Adrenal gland (tissue), 9 donors: ENCODE measurements at regions not wholly inside any gene's neighbourhood (a gene's known extent, or its start where the extent isn't known, plus 50 kb on each side); places are given as distances from the start of the nearest gene placed in this dataset.

Source experiments
- DNase-seq, 7 donors: peaks; one replicate each; pipeline ENCODE4 v3.0.0-alpha.2; 2019 to 2020
- H3K27ac ChIP-seq, 5 donors: fragments of 200-600 bp; sonication (generic) in 4 of 5; 1 replicate in 3 of 5; 2 replicates in 2 of 5; pipeline versions ENCODE4 v1.5.1 to v1.8.0; 2016 to 2020; ENCODE audit warnings: mild to moderate bottlenecking in 1 of 5
- H3K27me3 ChIP-seq: fragments of 200-600 bp; 2 replicates; pipeline ENCODE4 v1.8.0; 2021
- H3K36me3 ChIP-seq, 2 donors: fragments of 200-600 bp; replicated peaks in 1 of 2; 1 replicate in 1 of 2; 2 replicates in 1 of 2; pipeline versions ENCODE4 v1.5.1 to v1.8.0; 2018 to 2022
- H3K4me1 ChIP-seq, 2 donors: fragments of 200-600 bp; replicated peaks in 1 of 2; 1 replicate in 1 of 2; 2 replicates in 1 of 2; pipeline versions ENCODE4 v1.5.1 to v1.8.0; 2018 to 2021
- H3K4me3 ChIP-seq, 4 donors: fragments of 200-600 bp; sonication (generic) in 3 of 4; one replicate each; pipeline ENCODE4 v1.5.1; 2016 to 2018
- H3K9me3 ChIP-seq, 3 donors: fragments of 200-600 bp; sonication (generic) in 1 of 3; replicated peaks in 1 of 3; 1 replicate in 2 of 3; 2 replicates in 1 of 3; pipeline versions ENCODE4 v1.5.1 to v1.8.0; 2016 to 2021
- POLR2A ChIP-seq, 2 donors: fragments of 450-650 bp; IDR thresholded peaks; one replicate each; pipeline ENCODE4 v1.6.1; 2017; ENCODE audit warnings: antibody characterized with exemption in 2 of 2, mild to moderate bottlenecking in 2 of 2, moderate library complexity in 1 of 2
- WGBS, 4 donors: extraction: QIAGEN DNeasy Blood & Tissue Kit in 2 of 4; methylation state at CpG; one replicate each; pipeline versions ENCODE4 v1.1.5 to v1.1.7; 2013 to 2017; 5-methylcytosine and 5-hydroxymethylcytosine counted together
- intact Hi-C, 2 donors: fragments of 100-400 bp; cut with DNase I; formaldehyde crosslinking; loops; one replicate each; pipeline versions ENCODE4 v1.14.1 to v1.15.0; 2022 to 2023
- TF ChIP-seq, protein P1 (sequence below), 6 experiments: fragments of 450-650 bp in 4 of 6; fragments of 200-600 bp in 2 of 6; sonication (generic) in 1 of 6; IDR thresholded peaks; 1 replicate in 5 of 6; 2 replicates in 1 of 6; pipeline versions ENCODE4 v1.5.1 to v1.8.0; 2016 to 2021; ENCODE audit warnings: antibody characterized with exemption in 6 of 6, mild to moderate bottlenecking in 2 of 6, moderate library complexity in 1 of 6
- donor health status: healthy with polysubstance abuse.
- donor health status: Bipolar disorder and iron deficiency.
- donor health status: DM: yes; HTN: yes; CAD: no.
- donor health status: DM: no; HTN: no; CAD: no.
- donor health status: DM: no; HTN: no; CAD: no.

DNA sequence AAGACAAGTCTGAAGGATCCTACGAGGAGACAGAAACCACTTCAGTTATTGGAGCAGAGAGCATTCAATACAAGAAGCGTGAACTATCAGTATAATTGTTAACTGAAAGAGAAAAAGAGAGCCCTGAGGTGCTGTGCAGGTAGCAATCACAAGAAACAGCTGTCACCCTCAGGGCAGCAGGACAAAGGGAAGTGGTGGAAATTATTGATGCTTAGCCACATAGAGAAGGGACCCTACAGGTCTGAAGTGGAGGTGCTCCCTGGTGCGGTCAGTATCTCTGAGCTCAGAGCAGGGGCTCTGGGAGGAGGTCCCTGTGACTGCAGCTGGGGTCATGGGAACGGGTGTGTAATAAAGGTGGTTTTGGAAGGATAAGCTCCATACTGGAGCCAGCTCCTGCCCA is 97.8 kb upstream of the KLF6 start:
- TF ChIP-seq, protein P1, sequence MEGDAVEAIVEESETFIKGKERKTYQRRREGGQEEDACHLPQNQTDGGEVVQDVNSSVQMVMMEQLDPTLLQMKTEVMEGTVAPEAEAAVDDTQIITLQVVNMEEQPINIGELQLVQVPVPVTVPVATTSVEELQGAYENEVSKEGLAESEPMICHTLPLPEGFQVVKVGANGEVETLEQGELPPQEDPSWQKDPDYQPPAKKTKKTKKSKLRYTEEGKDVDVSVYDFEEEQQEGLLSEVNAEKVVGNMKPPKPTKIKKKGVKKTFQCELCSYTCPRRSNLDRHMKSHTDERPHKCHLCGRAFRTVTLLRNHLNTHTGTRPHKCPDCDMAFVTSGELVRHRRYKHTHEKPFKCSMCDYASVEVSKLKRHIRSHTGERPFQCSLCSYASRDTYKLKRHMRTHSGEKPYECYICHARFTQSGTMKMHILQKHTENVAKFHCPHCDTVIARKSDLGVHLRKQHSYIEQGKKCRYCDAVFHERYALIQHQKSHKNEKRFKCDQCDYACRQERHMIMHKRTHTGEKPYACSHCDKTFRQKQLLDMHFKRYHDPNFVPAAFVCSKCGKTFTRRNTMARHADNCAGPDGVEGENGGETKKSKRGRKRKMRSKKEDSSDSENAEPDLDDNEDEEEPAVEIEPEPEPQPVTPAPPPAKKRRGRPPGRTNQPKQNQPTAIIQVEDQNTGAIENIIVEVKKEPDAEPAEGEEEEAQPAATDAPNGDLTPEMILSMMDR (IDR thresholded peaks at IDR 0.05): no peak
- no peak for TF ChIP-seq POLR2A (IDR thresholded peaks at IDR 0.05)
- WGBS, 4 donors: 91 to 98% (median 96%) methylated on average over 4 of the region's 4 CpGs
- H3K4me1 ChIP-seq: peaks cover 17 to 19% of the 10 kb centered on the region in 2 donors
- no peaks in the 10 kb centered on the region for H3K9me3 ChIP-seq
- H3K36me3 ChIP-seq: no peaks in the 10 kb centered on the region
- no peak for DNase-seq
- intact Hi-C loops: no loop called here
- H3K27ac ChIP-seq: no peak overlapping the region
- H3K27me3 ChIP-seq: no peaks in the 10 kb centered on the region
- no peak overlapping the region for H3K4me3 ChIP-seq

DNA sequence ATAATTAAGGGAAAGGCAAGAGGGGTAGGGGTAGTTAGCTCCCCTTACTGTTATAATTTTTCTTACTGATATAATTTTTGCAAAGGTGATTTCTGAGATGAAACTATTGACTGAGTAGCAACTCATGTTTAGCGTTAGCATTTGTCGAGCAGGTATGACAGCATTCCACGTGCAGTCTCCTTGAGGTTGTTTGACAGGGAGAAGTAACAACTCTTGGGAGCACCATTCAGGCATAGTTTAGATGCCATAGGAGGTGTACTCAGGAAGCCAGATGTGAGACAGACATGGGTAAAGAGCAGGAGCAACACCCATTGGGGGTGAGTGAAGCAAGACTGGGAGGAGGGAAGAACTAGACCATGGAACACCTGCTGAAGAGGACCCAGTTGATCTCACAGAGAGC is 96.6 kb upstream of the KLF6 start:
- no peaks in the 10 kb centered on the region for H3K27me3 ChIP-seq
- 95 to 98% (median 97%) methylated on average over 3 of the region's 3 CpGs for WGBS, 4 donors
- peaks cover 12 to 20% of the 10 kb centered on the region in 2 donors for H3K4me1 ChIP-seq
- H3K4me3 ChIP-seq: no peak overlapping the region
- no peak for DNase-seq
- no peak for TF ChIP-seq POLR2A (IDR thresholded peaks at IDR 0.05)
- TF ChIP-seq, protein P1 (IDR thresholded peaks at IDR 0.05): no peak
- intact Hi-C loops: no loop called here
- H3K36me3 ChIP-seq: no peaks in the 10 kb centered on the region
- H3K9me3 ChIP-seq: no peaks in the 10 kb centered on the region
- H3K27ac ChIP-seq: no peak overlapping the region

DNA sequence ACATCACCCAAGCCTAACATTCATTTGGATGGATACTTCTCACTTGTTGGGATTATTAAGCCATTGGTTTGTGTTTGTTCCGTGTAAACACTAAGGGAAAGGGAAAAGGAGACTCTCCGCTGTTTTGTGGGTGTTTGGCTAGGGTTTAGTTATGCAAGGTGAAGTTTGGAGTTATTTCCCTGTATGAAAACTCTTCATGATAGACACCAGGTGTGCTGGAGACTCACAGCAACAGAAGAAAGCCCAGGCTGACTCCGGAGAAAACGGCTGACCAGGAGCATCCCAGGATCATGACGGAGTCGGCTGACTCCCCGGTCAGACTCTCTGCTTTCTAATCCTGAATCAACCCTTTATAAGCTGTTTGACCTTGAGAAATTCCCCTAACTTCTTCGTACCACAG is 94.1 kb upstream of the KLF6 start:
- WGBS, 4 donors: 84 to 86% (median 85%) methylated on average over 8 of the region's 8 CpGs
- Histone ChIP-seq H3K4me3 (no peak overlapping the region), H3K9me3 (no peaks in the 10 kb centered on the region), H3K27ac (no peak overlapping the region), H3K27me3 (no peaks in the 10 kb centered on the region), H3K36me3 (no peaks in the 10 kb centered on the region), H3K4me1 (peaks cover 7 to 16% of the 10 kb centered on the region in 2 donors)
- TF ChIP-seq POLR2A (IDR thresholded peaks at IDR 0.05): no peak
- TF ChIP-seq, protein P1 (IDR thresholded peaks at IDR 0.05): no peak
- no peak for DNase-seq
- intact Hi-C loops: loop anchor here in 1 of 2 donors (10.0 kb wide), 1 partner anchor 94 kb away; the partner anchor contains the start of gene KLF6

DNA sequence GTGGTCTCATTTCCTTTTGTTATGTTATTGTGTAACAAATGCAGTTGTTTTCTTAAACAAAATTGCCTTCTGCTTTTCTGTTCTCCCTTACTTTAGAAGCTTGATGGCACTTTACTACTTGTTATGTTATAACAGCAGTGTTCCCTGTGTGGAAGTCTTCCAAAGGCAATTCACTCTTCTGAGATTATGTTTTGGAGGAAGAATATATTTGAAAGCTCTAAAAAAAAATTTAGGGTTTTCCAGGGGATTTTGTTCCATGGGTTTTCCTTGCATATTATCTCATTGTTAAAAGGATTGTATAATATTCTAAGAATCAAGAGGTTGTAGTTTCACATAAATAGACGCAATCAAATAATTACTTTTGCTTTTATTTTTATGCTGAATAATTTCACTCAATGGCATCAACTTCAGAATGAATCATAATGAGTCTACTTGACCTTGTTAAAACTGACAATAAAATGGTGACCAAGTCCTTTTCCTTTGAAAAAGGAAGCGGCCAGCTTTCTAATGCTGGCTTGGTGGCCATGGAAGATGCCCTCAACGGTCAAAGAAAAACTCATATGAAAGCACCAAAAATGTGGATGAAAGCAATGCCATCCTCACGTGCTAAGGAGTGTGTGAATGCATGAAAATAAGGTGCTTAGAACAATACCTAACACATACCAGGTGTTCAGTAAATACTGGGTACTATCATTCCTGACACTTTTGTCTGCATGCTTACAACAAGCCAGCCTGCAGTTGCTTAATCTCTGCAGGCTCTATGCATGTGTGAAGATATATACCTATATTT is 92.4 kb upstream of the KLF6 start:
- WGBS, 4 donors: 36 to 45% (median 40%) methylated on average over 4 of the region's 4 CpGs
- peak overlapping the region in 1 of 4 donors; percentile 13 for H3K4me3 ChIP-seq
- no peaks in the 10 kb centered on the region for H3K36me3 ChIP-seq
- DNase-seq: no peak
- no peak for TF ChIP-seq POLR2A (IDR thresholded peaks at IDR 0.05)
- TF ChIP-seq, protein P1 (IDR thresholded peaks at IDR 0.05): no peak
- no peaks in the 10 kb centered on the region for H3K27me3 ChIP-seq
- no peaks in the 10 kb centered on the region for H3K9me3 ChIP-seq
- H3K27ac ChIP-seq: peak overlapping the region in 3 of 5 donors; percentile 46 to 65 (median 59)
- intact Hi-C loops: loop anchor here in 1 of 2 donors (10.0 kb wide), 1 partner anchor 93 kb away; the partner anchor contains the start of gene KLF6
- H3K4me1 ChIP-seq: peaks cover 7 to 25% of the 10 kb centered on the region in 2 donors
